Prostate gland (tissue), 2 donors: ENCODE measurements at regions not wholly inside any gene's neighbourhood (a gene's known extent, or its start where the extent isn't known, plus 50 kb on each side); places are given as distances from the start of the nearest gene placed in this dataset.
A peak's percentile ranks its signal among the peaks of the same experiment; 100 is the strongest.

Experiments
- DNase-seq: peaks from one replicate; pipeline ENCODE4 v3.0.0-alpha.2; 2019; ENCODE audit warnings: low spot score
- H3K27ac ChIP-seq, 2 donors: fragments of 200-600 bp; sonication (generic); 2 replicates each; pipeline ENCODE4 v1.5.1; 2017 to 2019
- H3K27me3 ChIP-seq: fragments of 200-600 bp; sonication (generic); replicated peaks from 2 replicates; pipeline ENCODE4 v1.5.1; 2019; ENCODE audit not compliant: insufficient read depth
- H3K36me3 ChIP-seq, 2 donors: fragments of 200-600 bp; sonication (generic); 1 replicate in 1 of 2; 2 replicates in 1 of 2; pipeline versions ENCODE4 v1.5.1 to v1.8.1; 2017 to 2019
- H3K4me1 ChIP-seq: fragments of 200-600 bp; sonication (generic); replicated peaks from 2 replicates; pipeline ENCODE4 v1.5.1; 2019
- H3K4me3 ChIP-seq, 2 donors: fragments of 200-600 bp; sonication (generic); 2 replicates each; pipeline ENCODE4 v1.5.1; 2017 to 2019
- H3K9me3 ChIP-seq: fragments of 200-600 bp; sonication (generic); 2 replicates; pipeline ENCODE4 v1.5.1; 2017
- CTCF ChIP-seq, 4 experiments: fragments of 200-600 bp in 2 of 4; fragments of 450-650 bp in 2 of 4; sonication (generic) in 2 of 4; IDR thresholded peaks; 1 replicate in 3 of 4; 2 replicates in 1 of 4; pipeline ENCODE4 v1.5.1; 2016 to 2019; ENCODE audit warnings: antibody characterized with exemption in 4 of 4, mild to moderate bottlenecking in 2 of 4, moderate library complexity in 2 of 4
- POLR2A ChIP-seq: fragments of 450-650 bp; IDR thresholded peaks from one replicate; pipeline ENCODE4 v1.6.1; 2016; ENCODE audit warnings: antibody characterized with exemption, mild to moderate bottlenecking
- POLR2AphosphoS5 ChIP-seq: sonication (generic); formaldehyde crosslinking; IDR thresholded peaks from one replicate; pipeline ENCODE4 v1.6.1; 2017; ENCODE audit warnings: antibody characterized with exemption
- WGBS: methylation state at CpG from one replicate; pipeline ENCODE4 v1.1.5; 2018; 5-methylcytosine and 5-hydroxymethylcytosine counted together
- intact Hi-C: fragments of 100-400 bp; cut with DNase I; formaldehyde crosslinking; loops from one replicate; pipeline ENCODE4 v1.14.2; 2022

- no peak for DNase-seq
- Histone ChIP-seq H3K27me3 (no peaks in the 10 kb centered on the region), H3K36me3 (no peaks in the 10 kb centered on the region), H3K9me3 (no peaks in the 10 kb centered on the region), H3K27ac (no peak overlapping the region), H3K4me3 (no peak overlapping the region), H3K4me1 (peaks cover 4% of the 10 kb centered on the region)
- WGBS, result 83% methylated on average over 24 of the region's 24 CpGs
- TF ChIP-seq CTCF (IDR thresholded peaks at IDR 0.05), result no peak
- no peak for TF ChIP-seq POLR2AphosphoS5
- no peak for TF ChIP-seq POLR2A
- intact Hi-C loops, result no loop called here
These were observed 1153.7 kb downstream of the BRD1 start for GRCh38 chr22:48673806-48674500.

GRCh38 chr22:48672387-48672786 lies 1155.3 kb downstream of the BRD1 start:
- intact Hi-C loops, result no loop called here
- Histone ChIP-seq H3K36me3 (no peaks in the 10 kb centered on the region), H3K4me1 (peaks cover 4% of the 10 kb centered on the region), H3K9me3 (no peaks in the 10 kb centered on the region), H3K27me3 (no peaks in the 10 kb centered on the region), H3K27ac (no peak overlapping the region), H3K4me3 (no peak overlapping the region)
- DNase-seq, result no peak
- 96% methylated on average over 3 of the region's 3 CpGs for WGBS
- no peak for TF ChIP-seq CTCF (IDR thresholded peaks at IDR 0.05)
- no peak for TF ChIP-seq POLR2A
- TF ChIP-seq POLR2AphosphoS5, result no peak

- H3K27me3 ChIP-seq, result no peaks in the 10 kb centered on the region
- H3K36me3 ChIP-seq, result no peaks in the 10 kb centered on the region
- 17% methylated on average over 5 of the region's 5 CpGs for WGBS
- no peaks in the 10 kb centered on the region for H3K9me3 ChIP-seq
- H3K27ac ChIP-seq, result peak overlapping the region in 1 of 2 donors; percentile 56
- intact Hi-C loops, result no loop called here
- H3K4me1 ChIP-seq, result peaks cover 4% of the 10 kb centered on the region
- peak; percentile 46 for DNase-seq
- no peak for TF ChIP-seq CTCF (IDR thresholded peaks at IDR 0.05)
- TF ChIP-seq POLR2AphosphoS5, result peak; percentile 83
- no peak for TF ChIP-seq POLR2A
- no peak overlapping the region for H3K4me3 ChIP-seq
These were observed 1156.9 kb downstream of the BRD1 start for GRCh38 chr22:48670731-48671130.

GRCh38 chr22:48669986-48670716 lies 1157.5 kb downstream of the BRD1 start:
- Histone ChIP-seq H3K4me1 (peaks cover 4% of the 10 kb centered on the region), H3K4me3 (no peak overlapping the region), H3K36me3 (no peaks in the 10 kb centered on the region), H3K27me3 (no peaks in the 10 kb centered on the region), H3K9me3 (no peaks in the 10 kb centered on the region), H3K27ac (peak overlapping the region in 1 of 2 donors; percentile 56)
- DNase-seq, result no peak
- TF ChIP-seq POLR2A, result no peak
- TF ChIP-seq POLR2AphosphoS5, result no peak
- TF ChIP-seq CTCF (IDR thresholded peaks at IDR 0.05), result no peak
- 49% methylated on average over 22 of the region's 23 CpGs for WGBS
- intact Hi-C loops, result no loop called here

GRCh38 chr22:48669226-48669625 lies 1158.4 kb downstream of the BRD1 start:
- Histone ChIP-seq H3K4me1 (peaks cover 4% of the 10 kb centered on the region), H3K27me3 (no peaks in the 10 kb centered on the region), H3K27ac (no peak overlapping the region), H3K4me3 (no peak overlapping the region), H3K36me3 (no peaks in the 10 kb centered on the region), H3K9me3 (no peaks in the 10 kb centered on the region)
- 92% methylated on average over 5 of the region's 8 CpGs for WGBS
- intact Hi-C loops, result no loop called here
- no peak for TF ChIP-seq CTCF (IDR thresholded peaks at IDR 0.05)
- TF ChIP-seq POLR2A, result no peak
- TF ChIP-seq POLR2AphosphoS5, result no peak
- DNase-seq, result no peak
